HL-60 (cell line): ENCODE measurements at regions not wholly inside any gene's neighbourhood (a gene's known extent, or its start where the extent isn't known, plus 50 kb on each side); places are given as distances from the start of the nearest gene placed in this dataset.

ENCODE experiments used
- GABPA ChIP-seq: IDR thresholded peaks from 2 replicates; pipeline ENCODE4 v1.6.1; 2012; ENCODE audit warnings: low read depth
- POLR2AphosphoS5 ChIP-seq: IDR thresholded peaks from 2 replicates; pipeline ENCODE4 v1.6.1; 2012; ENCODE audit warnings: low read depth
- REST ChIP-seq: IDR thresholded peaks from 2 replicates; pipeline ENCODE4 v1.6.1; 2012; ENCODE audit warnings: low read depth; ENCODE audit not compliant: insufficient replicate concordance
- SPI1 ChIP-seq: IDR thresholded peaks from 2 replicates; pipeline ENCODE4 v1.6.1; 2012; ENCODE audit warnings: low read depth, mild to moderate bottlenecking, borderline replicate concordance
- TF ChIP-seq, protein P1 (sequence below): IDR thresholded peaks from one replicate; pipeline ENCODE4 v1.5.1; 2011; ENCODE audit warnings: low read length, control low read depth, inconsistent platforms; ENCODE audit not compliant: insufficient read depth

DNA sequence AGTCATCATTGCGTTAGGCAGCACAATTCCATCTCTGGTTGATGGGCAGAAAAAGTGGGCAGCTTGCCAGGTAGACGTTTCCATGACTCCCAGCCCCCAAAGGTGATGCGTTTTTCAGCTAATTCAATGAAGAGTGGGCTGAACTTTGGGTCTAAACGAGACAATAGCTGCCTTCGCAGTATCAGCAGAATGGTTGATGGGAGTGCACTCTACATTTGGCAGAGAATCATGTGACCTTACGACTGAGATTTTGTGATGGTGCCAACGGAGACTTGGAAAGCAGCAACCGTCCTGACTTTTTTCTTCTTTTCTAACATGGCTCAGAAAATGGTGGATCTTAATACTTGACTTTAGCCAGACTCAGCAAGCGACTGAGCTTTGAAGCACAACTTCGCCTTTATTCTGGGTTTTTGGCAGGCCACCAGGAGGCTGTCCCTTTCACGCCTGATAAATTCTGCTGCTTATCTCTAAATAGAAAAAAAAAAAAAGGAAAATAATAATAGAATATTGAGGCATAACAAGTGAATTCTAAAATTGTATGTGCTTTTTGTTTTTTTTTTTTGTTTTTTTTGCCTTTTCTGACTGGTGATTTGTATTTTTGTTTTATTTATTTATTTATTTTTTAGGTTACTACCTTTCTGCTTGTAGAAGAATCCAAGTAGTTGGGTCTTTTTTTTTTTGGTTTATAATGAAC, 804.8 kb downstream of the USP25 start:
- TF ChIP-seq, protein P1, sequence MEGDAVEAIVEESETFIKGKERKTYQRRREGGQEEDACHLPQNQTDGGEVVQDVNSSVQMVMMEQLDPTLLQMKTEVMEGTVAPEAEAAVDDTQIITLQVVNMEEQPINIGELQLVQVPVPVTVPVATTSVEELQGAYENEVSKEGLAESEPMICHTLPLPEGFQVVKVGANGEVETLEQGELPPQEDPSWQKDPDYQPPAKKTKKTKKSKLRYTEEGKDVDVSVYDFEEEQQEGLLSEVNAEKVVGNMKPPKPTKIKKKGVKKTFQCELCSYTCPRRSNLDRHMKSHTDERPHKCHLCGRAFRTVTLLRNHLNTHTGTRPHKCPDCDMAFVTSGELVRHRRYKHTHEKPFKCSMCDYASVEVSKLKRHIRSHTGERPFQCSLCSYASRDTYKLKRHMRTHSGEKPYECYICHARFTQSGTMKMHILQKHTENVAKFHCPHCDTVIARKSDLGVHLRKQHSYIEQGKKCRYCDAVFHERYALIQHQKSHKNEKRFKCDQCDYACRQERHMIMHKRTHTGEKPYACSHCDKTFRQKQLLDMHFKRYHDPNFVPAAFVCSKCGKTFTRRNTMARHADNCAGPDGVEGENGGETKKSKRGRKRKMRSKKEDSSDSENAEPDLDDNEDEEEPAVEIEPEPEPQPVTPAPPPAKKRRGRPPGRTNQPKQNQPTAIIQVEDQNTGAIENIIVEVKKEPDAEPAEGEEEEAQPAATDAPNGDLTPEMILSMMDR = no peak
- TF ChIP-seq POLR2AphosphoS5 = no peak
- TF ChIP-seq REST = no peak
- no peak for TF ChIP-seq GABPA
- no peak for TF ChIP-seq SPI1
